ENCODE measurements at regions not wholly inside any gene's neighbourhood (a gene's known extent, or its start where the extent isn't known, plus 50 kb on each side); places are given as distances from the start of the nearest gene placed in this dataset.
A peak's percentile ranks its signal among the peaks of the same experiment; 100 is the strongest.

DNA sequence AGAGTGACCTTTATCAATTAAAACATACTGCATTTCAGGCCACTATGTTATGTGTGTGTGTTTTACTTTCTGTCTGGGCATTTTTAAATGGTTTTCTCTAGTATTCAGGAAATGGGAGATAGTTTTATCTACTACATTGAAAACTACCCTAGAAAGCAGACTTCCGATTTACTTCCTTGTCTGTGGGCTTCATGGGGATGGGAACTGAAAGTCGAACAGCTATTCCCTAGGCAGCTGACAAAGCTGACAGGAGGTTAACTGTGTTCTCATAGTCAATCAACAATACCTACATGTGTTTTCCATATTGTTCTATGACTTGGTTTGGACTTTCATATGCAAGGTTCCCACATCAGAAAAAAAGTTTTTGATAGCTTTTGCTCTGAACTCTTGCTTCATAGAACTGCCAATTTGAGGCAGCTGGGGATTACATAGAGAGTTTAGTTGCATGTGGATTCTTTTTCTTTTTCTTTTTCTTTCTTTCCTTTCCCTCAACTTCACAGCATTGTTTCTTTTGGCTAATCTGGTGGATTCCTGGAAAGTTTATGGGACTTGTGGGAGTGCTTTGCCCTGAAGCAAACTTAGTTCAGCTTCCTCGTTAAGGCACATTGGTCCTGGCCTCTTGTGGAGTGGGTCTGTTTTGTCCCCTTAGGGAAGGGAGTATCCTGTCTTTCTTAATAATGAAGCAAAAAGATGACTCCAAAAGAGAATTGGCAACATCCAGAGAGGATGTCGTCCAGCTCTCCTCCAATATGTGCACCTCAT is 327.1 kb upstream of the GIMD1 start:
- Histone ChIP-seq H3K4me1 (peaks cover 0 to 15% (median 0%) of the 10 kb centered on the region in 12 donors), H3K4me3 (no peak overlapping the region), H3K9me3 (no peaks in the 10 kb centered on the region), H3K36me3 (no peaks in the 10 kb centered on the region), H3K27ac (no peak overlapping the region), H3K27me3 (no peaks in the 10 kb centered on the region)
- intact Hi-C loops (cut with DNase I) = no loop called here
- DNase-seq (no peak), ATAC-seq (no peak)
- 47 to 57% (median 49%) methylated on average over 4 of the region's 4 CpGs for WGBS, 4 donors
- no peak for TF ChIP-seq POLR2A (IDR thresholded peaks at IDR 0.05)
- TF ChIP-seq, protein P1, sequence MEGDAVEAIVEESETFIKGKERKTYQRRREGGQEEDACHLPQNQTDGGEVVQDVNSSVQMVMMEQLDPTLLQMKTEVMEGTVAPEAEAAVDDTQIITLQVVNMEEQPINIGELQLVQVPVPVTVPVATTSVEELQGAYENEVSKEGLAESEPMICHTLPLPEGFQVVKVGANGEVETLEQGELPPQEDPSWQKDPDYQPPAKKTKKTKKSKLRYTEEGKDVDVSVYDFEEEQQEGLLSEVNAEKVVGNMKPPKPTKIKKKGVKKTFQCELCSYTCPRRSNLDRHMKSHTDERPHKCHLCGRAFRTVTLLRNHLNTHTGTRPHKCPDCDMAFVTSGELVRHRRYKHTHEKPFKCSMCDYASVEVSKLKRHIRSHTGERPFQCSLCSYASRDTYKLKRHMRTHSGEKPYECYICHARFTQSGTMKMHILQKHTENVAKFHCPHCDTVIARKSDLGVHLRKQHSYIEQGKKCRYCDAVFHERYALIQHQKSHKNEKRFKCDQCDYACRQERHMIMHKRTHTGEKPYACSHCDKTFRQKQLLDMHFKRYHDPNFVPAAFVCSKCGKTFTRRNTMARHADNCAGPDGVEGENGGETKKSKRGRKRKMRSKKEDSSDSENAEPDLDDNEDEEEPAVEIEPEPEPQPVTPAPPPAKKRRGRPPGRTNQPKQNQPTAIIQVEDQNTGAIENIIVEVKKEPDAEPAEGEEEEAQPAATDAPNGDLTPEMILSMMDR (IDR thresholded peaks at IDR 0.05) = no peak

DNA sequence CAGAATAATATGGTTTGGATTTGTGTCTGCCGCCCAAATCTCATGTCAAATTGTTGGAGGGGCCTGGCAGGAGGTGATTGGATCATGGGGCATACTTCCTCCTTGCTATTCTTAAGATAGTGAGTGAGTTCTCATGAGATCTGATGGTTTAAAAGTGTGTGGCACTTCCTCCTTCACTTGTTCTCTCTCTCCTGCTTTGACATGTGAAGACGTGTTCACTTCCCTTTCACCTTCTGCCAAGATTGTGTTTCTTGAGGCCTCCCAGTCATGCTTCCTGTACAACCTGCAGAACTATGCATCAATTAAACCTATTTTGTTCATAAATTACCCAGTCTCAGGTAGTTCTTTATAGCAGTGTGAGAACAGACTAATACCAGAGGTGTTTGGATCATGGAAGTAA is 325.7 kb upstream of the GIMD1 start:
- no peak for ATAC-seq
- Histone ChIP-seq H3K27ac (no peak overlapping the region), H3K4me3 (no peak overlapping the region), H3K4me1 (peaks cover 0 to 15% (median 0%) of the 10 kb centered on the region in 12 donors), H3K9me3 (no peaks in the 10 kb centered on the region), H3K27me3 (no peaks in the 10 kb centered on the region), H3K36me3 (no peaks in the 10 kb centered on the region)
- TF ChIP-seq, protein P1 (IDR thresholded peaks at IDR 0.05) = no peak
- TF ChIP-seq POLR2A (IDR thresholded peaks at IDR 0.05) = no peak
- WGBS, 4 donors = 53 to 63% (median 59%) methylated on average over 2 of the region's 2 CpGs
- no peak for DNase-seq
- intact Hi-C loops (cut with DNase I) = no loop called here

DNA sequence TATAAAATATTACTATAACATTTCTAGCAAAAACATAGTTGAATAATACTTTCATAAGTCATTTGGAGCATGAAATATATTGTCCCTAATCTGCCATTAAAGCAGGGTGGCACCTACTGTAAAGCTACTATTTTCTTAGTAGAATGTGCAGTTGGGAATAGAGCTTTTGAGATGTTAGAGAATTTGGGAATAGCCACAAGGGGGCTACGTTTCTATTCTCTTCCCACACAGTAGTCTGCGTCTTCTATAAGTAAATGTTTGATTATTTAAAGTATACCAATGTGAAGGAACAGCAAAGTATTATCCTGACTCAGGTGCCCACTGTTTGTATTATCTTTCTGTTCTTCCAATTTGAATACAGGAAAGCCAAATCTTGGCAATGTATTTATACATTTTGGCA is 323.2 kb upstream of the GIMD1 start:
- TF ChIP-seq, protein P1 (IDR thresholded peaks at IDR 0.05) = peak in 1 of 12 donors; percentile 5
- no peak for TF ChIP-seq POLR2A (IDR thresholded peaks at IDR 0.05)
- ATAC-seq = no peak
- 17 to 19% (median 18%) methylated on average over 2 of the region's 2 CpGs for WGBS, 4 donors

DNA sequence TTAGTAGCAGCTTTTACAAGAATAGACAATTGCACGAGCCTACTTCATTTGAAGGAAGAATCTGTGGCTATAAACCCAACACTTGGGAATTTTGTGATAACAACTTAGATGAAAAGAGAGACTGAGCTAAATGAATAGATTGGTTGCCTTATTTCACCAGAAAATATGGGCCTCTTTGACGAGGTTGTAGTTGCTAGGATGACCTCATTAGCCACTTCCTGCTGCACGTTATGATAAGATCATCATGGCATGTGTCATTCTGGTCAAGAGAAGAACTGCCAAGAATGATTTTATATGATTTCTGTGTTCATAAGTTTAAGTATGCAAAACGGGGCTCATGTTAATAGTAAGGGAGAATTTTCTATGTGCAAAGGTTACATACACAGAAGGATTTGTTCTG is 321.9 kb upstream of the GIMD1 start:
- H3K27me3 ChIP-seq = no peaks in the 10 kb centered on the region
- WGBS, 4 donors = 27 to 33% (median 29%) methylated on average over 4 of the region's 4 CpGs
- intact Hi-C loops (cut with DNase I) = no loop called here
- ATAC-seq (no peak), DNase-seq (no peak)
- TF ChIP-seq POLR2A (IDR thresholded peaks at IDR 0.05) = no peak
- TF ChIP-seq, protein P1 (IDR thresholded peaks at IDR 0.05) = no peak
- H3K36me3 ChIP-seq = no peaks in the 10 kb centered on the region
- no peak overlapping the region for H3K4me3 ChIP-seq
- no peaks in the 10 kb centered on the region for H3K9me3 ChIP-seq
- no peak overlapping the region for H3K27ac ChIP-seq
- peaks cover 0 to 13% (median 0%) of the 10 kb centered on the region in 12 donors for H3K4me1 ChIP-seq

More for the DNA sequence above, 323.2 kb upstream of the GIMD1 start:
- no peaks in the 10 kb centered on the region for H3K27me3 ChIP-seq
- H3K9me3 ChIP-seq = no peaks in the 10 kb centered on the region
- H3K4me1 ChIP-seq = peaks cover 0 to 15% (median 0%) of the 10 kb centered on the region in 12 donors
- intact Hi-C loops (cut with DNase I) = no loop called here
- DNase-seq = no peak
- no peak overlapping the region for H3K27ac ChIP-seq
- no peaks in the 10 kb centered on the region for H3K36me3 ChIP-seq
- H3K4me3 ChIP-seq = no peak overlapping the region
